Stimulated activated CD4-positive, alpha-beta T cell treated with anti-CD3 and anti-CD28 coated beads, Interleukin-12 subunit alpha, Interleukin-12 subunit beta, amount 100 ng/mL, for 48 hours (primary cell): ENCODE measurements at regions not wholly inside any gene's neighbourhood (a gene's known extent, or its start where the extent isn't known, plus 50 kb on each side); places are given as distances from the start of the nearest gene placed in this dataset.
"Not testable (repeated sequence)": the region's sequence is repeated elsewhere in the genome, so short reads cannot be mapped to it uniquely, and the experiment has no call there.

Experiments used
- DNase-seq, 3 donors: peaks; one replicate each; pipeline ENCODE4 v3.0.0-alpha.2; 2020; ENCODE audit warnings: low read depth in 2 of 3, low spot score in 1 of 3

DNA sequence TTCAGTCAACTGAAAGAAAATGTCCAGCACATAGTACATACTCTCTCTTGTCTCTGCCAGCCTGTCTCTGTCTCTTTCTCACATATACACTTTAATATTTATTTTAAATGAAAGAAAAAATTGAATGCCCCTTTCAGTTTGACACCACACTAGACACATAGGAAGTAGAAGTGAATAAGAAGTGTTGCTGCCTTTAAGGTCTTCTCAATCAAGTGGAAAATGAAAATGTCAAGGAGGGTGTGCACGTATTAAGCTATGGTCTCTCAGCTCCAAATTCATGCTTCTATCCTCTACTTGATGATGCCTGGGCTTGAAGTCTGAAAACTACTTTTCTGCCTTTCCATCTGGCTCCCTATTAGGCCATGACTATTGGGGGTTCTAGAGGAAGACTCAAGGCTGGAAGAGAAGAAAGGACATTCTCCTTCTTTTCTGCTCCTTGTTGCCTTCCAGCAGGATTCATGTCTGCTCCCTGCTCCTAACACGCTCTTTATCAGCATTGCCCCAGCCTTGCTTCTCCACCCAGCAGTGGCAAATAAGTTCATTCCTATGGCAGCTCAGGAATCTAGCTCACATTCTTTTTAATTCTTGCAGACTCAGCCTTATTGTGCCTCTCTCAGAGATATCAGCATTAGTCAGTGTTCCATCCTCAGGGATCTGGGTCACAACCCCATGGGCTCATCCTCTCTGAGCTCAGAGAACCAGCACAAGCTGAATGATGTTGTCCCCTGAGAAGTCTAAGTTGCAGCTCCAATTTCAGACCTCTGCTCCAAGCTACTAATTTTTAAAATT lies 609.1 kb upstream of the GRM7 start:
- DNase-seq, result no peak

DNA sequence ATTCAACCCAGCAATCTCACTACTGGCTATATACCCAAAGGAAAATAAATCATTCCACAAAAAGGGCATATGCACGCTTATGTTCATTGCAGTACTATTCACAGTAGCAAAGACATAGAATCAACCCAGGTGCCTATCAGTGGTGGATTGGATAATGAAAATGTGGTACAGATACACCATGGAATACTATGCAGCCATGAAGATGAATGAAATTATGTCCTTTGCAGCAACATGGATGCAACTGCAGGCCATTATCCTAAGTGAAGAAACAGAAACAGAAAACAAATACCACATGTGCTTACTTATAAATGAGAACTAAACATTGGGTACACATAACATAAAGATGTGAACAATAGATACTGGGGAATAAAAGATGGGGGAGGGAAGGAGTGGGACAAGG lies 606.4 kb upstream of the GRM7 start:
- no peak for DNase-seq

DNA sequence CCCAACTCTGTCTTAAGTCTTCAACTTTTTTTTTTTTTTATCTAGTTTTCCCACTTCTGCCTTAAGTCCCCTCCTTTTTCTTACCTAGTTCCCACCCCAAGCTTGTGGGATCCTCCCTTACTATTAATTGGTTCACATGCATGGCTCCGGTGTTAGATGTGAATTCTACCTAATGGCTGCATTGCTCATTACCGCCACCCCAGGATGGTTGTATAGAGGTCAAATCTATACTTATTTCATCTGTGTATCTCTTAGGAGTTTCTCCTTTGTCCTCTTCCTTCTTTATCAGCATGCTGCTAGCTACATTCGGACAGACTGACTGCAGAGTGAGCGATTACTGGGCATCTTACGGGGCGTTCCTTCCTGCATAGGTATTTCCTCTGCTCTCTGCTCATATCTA lies 605.7 kb upstream of the GRM7 start:
- DNase-seq, result no peak

DNA sequence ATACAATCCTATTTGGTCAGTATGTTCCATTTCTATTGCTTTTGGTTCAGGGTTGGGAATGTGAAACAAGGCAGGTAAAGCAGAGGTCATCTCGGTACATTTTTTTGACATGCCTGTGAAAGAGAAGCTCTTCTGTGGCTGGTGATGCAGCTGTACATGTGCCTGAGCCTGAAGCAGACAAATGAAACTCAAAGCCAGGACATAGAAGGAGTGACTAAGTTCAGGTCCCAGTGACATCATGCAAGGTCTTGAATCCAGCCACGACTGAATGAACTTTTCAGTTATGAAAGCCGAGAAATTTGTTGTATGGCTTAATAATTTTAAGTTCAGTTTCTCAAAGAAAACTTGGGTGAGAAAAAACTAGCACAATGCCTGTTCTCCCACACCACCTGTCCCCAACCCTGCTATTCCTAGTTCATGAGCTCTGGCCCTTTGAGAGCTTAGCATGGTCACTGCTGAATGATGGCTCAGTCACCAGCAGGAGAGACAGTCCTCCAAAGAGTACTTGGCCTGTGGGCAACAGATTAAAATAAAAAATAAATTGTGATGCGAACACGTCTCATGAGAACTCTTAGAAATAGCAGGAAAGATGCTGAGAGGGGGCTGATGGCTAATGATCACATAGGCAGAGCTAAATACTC lies 600.2 kb upstream of the GRM7 start:
- DNase-seq, result no peak

DNA sequence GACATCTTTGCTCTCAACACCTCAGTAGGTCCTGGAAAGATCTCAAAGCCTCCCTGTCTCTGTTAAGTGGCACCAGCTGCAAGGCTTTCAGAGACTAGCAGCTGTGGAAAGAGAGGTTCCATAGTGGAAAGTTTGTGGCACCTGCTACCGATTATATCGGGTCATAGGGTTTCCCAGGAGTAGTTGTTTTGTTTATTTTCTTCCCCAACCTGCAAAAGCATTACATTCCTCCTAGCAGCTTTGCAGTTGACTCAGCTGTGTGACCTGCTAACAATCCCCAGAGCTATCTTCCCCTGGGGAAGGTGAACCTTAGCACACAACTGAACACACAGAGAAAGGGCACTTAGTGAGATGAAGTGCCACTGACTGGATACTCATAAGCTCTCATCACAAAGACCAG lies 598.9 kb upstream of the GRM7 start:
- no peak for DNase-seq

DNA sequence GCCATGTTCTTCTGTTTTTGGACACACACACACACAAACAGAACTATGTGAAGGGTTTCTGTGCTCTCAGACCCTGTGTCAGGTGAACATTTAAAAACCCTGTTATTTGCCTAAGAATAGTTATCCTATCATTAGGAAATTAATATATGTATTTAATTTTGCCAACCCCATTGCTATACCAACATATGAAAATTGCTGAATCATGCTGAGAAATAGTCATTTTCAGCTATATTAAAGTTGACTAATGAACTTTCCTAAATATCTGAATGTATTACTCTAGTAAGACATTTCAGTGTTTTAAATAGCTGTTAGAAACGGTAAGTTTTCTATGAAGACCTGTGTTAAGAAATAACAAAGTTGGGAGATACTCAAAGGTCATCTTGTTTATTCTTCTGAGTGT lies 596.9 kb upstream of the GRM7 start:
- DNase-seq, result no peak

DNA sequence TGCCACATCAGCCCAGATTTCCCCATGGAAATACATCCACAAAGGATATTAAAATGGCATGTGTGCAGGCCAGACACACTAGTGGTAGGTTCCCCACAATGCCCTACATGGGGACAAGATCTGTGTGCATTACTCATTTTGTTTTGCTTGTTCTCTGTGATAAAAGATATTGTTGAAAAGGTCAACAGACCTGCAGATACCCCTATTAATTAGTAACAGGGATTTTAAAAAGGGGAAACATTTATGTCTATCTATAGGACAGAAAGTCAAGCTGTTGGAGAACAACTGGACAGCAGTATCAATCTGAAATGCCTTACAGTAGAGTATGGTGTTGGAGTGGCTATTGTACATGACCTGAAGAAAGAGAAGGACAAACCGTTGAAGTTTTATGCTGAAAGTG lies 596.0 kb upstream of the GRM7 start:
- DNase-seq, result no peak

DNA sequence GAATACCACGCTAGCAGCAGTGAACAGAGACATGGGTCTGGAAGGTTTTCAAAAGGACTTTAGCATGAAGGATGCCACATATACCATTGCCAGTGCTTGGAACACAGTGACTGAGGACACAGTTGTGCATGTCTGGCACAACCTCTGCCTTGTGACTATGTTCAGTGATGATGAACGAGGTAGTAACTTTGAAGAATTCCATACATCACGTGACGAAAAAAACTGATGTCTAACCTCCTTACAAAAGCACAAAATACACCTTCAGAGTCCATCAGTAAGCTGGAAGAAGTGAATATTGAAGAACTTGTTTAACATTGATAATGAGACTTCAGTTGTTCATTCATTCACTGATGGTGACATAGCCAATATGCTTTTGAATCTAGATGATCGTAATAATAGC lies 594.8 kb upstream of the GRM7 start:
- DNase-seq, result no peak

DNA sequence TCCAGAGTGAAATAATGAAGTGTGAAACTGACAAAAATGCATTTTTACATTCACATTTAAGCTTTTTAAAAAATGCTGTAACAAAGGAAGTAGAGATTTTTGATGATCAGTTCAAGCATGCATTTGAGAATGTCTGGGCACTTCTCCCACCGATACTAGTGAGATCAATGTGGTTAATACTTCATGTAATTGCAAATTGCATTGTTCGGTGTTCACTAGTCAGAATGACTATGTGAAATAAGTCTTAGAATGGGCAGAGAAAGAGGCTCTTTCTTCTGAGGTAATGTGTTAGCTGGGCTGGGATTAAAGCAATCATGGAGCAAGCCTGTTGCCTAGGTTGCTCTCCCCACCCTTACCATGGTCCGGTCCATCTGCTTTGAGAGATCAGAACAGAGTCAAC lies 587.0 kb upstream of the GRM7 start:
- DNase-seq, result no peak

DNA sequence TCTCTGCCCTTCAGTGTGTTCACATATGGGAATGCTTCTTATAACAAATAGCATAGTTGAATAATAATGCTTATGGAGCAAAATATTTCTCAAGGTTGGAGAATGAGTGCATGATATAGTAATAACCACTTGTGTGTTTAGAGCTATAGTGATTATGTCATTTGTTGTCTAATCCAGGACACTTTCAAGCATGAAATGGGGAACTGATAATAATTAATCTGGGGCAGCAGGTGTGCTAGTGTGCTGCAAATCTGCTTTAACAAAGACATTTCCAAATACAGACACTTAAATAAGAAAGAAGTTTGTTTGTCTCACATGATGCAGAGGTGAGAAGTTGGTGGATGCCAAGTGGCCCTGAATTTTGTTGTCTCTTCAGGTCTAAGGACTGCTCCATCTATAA lies 579.3 kb upstream of the GRM7 start:
- no peak for DNase-seq

DNA sequence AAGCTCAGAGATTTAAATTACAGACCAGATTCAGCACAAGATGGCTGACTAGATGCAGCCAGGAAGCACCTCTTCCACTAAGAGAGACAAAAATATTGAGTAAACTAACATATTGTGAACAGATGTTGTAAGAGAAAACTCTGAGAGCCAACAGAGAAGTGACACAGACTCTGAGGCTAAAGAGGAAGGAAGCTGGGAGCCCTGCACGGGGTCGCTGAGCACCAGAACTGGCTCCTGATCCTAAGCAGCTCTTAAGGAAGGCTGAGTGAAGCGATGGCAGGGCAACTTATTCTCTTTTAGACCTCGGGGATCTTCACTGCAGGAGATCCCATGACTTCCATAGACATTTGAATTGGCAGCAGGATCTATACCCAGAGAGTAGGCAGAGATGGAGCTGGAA lies 578.0 kb upstream of the GRM7 start:
- DNase-seq, result no peak

DNA sequence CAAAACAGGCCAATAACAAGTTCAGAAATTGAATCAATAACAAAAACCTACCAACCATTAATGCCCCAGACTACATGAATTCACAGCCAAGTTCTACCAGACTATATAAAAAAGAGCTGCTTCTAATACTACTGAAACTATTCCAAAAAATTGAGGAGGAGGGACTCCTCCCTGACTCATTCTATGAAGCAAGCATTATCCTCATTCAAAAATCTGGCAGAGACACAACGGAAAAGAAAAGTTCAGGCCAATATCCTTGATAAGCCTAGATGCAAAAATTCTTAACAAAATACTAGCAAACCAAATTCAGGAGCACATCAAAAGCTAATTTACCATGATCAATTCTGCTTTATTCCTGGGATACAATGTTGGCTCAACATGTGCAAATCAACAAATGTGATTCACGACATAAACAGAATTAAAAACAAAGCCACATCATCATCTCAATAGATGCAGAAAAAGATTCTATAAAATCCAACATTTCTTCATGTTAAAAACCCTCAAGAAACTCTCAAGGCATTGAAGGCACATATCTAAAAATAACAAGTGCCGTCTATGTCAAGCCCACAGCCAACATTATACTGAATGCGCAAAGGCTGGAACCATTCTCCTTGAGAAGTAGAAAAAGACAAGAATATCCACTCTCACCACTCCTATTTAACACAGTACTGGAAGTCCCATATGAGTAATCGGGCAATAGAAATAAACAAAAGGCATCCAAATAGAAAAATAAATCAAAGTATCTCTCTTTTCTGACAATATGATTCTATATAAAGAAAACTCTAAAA lies 573.6 kb upstream of the GRM7 start:
- no peak for DNase-seq

DNA sequence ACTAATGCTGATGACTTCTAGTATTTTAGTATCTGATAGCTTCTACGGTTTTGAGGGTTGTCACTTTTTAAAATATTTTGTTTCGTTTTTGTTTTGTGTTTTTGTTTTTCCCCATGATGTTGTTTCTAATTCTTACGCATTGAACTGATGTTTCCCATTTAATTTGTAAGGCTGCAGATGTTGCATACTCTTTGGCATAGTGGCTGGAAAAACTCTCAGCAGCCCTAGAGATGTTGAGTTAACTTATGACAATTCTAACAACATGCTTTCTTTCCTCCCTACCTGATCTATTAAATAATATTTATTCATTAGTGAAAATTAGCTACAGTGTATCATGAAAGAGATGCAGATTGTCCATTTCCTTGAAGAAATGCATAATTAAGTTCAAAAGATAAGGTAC lies 559.3 kb upstream of the GRM7 start:
- DNase-seq, result no peak

DNA sequence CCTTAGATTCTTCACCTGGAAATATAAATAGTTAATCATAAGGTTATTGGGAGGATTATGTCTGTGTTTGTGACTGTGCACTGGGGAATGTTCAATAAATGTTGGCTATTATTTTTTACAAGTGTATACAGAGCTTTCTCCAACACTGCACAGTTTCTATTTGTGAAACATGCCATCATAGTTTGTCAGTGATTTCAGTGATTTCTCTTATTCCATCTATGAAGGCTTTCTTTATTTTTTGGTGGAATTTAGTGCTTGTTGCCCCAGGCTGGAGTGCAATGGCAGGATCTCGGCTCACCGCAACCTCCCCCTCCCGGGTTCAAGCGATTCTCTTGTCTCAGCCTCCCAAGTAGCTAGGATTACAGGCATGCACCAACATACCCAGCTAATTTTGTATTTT lies 545.0 kb upstream of the GRM7 start:
- DNase-seq, result no peak

DNA sequence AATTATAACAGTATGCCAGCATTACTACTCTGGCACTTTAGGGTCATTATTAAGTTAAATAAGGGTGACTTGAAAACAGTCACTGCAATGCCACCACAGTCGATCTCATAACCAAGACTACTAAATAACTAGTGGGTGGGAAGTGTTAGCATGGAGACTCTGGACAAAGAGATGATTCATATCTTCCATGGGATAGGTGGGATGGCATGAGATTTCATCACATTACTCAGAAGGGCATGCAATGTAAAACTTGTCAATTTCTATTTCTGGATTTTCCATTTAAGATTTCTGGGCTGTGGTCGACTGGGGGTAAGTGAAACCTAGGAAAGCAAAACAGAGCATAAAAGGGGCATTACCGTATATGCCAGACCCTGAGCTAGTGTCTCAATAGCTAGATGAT lies 538.9 kb upstream of the GRM7 start:
- DNase-seq, result no peak

DNA sequence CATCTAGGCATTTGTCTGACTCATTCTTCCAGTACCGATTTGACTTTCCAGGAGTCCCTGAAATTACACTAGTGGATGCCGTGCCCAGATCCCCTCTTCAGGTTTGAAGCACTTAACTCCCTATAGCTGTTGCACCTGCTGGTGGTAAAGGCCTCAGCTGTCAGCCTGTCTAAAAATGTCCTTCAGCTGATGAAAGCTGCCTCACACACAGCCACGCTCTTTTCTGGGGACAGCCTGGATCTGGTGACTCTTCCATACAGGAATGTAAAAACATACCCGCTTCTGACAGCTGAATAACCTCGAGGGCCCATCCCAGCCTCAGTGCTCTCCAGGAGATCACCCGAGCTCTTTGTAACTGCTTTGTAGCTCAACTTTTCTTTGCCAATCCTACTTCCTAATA lies 534.1 kb upstream of the GRM7 start:
- no peak for DNase-seq

DNA sequence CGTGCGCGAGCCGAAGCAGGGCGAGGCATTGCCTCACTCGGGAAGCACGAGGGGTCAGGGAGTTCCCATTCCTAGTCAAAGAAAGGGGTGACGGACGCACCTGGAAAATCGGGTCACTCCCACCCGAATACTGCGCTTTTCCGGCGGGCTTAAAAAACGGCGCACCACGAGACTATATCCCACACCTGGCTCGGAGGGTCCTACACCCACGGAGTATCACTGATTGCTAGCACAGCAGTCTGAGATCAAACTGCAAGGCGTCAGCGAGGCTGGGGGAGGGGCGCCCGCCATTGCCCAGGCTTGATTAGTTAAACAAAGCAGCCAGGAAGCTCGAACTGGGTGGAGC lies 520.0 kb upstream of the GRM7 start:
- not testable (repeated sequence) for DNase-seq

DNA sequence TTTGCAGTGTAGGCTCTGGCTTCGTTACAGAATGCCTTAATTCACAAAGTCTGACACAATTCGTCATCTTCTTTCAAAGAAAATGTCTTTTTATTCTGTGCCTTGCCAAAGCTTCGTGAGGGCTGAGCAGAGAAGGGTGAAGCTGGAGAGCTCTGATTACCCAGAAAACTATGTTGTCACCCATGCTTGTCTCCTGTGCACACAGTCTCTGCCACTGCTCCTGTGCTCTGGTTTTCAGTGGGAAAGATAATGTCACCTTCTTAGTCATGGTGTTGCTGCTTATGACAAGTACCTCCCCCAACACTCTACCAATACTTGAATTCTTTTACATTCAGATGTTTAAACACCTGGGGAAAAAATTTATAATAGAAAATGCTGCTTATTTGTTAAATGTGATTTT lies 509.2 kb upstream of the GRM7 start:
- no peak for DNase-seq

DNA sequence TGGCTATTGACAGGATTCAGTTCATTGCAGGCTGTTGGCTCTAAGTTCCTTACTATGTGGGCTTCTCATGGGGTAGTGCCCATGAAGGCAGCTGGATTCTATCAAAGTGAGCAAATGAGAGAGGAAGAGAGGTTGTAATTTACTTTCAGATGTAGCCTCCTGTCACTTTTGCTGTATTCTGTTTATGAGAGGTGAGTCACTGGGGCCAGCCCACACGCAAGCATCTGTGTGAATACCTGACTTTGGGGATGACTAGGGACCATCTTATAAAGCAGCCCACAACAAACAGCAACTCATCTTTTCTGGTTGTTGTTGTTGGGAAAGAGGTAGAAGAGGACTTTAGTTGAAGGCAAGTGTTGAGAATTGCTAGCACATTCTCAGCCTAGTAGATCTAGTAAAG lies 506.3 kb upstream of the GRM7 start:
- DNase-seq, result no peak

DNA sequence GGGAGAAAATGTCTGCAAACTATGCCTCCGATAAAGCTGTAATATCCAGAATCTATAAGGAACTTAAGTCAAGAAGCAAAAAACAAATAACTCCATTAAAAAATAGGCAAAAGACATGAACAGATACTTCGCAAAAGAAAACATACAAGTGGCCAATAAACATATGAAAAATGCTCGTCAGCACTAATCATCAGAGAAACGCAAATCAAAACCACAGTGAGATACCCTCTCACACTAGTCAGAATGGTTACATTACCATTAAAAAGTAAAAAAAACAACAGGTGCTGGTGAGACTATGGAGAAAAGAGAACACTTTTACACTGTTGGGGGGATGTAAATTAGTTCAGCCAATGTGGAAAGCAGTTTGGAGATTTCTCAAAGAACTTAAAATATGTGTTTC lies 498.5 kb upstream of the GRM7 start:
- DNase-seq, result no peak

DNA sequence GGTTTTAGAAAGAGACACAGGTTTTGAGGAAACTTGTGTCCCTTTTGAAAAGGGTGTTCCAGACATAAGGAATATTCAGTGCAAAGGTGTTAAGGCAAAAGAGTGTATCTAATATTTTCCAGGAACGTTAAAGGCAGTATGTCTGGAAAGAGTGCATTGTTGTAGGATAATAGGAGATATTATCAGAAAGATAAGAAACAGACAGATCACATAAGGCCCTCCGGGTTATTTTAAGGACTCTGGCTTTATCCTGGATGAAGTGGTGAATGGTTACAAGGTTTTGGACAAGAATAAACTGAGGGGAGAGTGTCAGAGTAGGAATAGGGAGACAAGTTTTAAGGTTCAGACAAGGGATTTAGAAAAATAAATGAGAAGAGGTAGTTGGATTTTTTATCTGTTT lies 493.7 kb upstream of the GRM7 start:
- no peak for DNase-seq

DNA sequence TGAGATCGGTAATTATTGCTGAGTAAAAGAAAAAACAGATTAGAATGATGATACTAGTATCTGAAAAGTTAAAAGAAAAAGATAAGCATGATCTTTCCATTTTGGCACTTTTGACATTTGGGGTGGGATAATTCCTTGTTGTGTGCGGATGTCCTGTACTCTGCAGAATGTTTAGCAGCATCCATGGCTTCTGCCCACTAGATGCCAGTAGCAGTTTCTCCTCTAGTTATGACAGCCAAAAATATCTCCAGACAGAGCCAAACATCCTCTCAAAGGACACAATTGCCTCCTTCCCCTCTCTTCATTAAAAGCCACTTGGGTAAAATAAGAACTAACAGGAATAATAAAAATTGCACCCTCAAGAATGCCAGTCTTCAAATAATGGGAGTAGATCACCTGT lies 468.8 kb upstream of the GRM7 start:
- no peak for DNase-seq

DNA sequence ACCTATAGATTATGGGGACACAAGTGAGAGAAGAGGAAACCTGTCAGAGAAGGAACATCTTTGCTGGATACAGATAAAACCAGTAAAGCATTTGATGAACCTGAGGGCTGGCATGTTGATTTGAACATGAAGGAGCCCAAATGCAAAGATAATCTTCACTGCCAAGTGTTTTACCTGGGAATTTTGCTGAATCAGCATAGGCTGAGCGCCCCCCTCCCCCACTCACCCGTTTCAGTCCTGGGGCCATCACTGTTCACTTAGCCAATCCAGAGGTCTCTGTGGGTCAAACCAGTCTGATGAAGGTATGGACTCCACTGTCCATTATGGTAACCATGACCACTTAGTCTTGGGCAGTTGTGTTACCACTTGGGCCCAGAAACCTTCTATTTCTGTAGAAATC lies 466.0 kb upstream of the GRM7 start:
- no peak for DNase-seq
